ENCODE measurements at regions not wholly inside any gene's neighbourhood (a gene's known extent, or its start where the extent isn't known, plus 50 kb on each side); places are given as distances from the start of the nearest gene placed in this dataset.

GRCh38 chr13:70183041-70183440 lies 74.8 kb upstream of the KLHL1 start:
- H3K27me3 ChIP-seq (ENCODE audit: control insufficient read depth, insufficient read depth, low read length) = no peaks in the 10 kb centered on the region
- H3K4me3 ChIP-seq (ENCODE audit: low read length) = no peak overlapping the region
- no peak overlapping the region for H3K9ac ChIP-seq (ENCODE audit: low read length)
- H3K36me3 ChIP-seq (ENCODE audit: control insufficient read depth, insufficient read depth, low read length) = no peaks in the 10 kb centered on the region
- no peaks in the 10 kb centered on the region for H3K4me1 ChIP-seq (ENCODE audit: control insufficient read depth, insufficient read depth, low read length)
- no peaks in the 10 kb centered on the region for H3K9me3 ChIP-seq (ENCODE audit: control insufficient read depth, low read length)

All from mucosa of stomach (tissue), 1 donor.